ENCODE measurements at regions not wholly inside any gene's neighbourhood (a gene's known extent, or its start where the extent isn't known, plus 50 kb on each side); places are given as distances from the start of the nearest gene placed in this dataset.

DNA sequence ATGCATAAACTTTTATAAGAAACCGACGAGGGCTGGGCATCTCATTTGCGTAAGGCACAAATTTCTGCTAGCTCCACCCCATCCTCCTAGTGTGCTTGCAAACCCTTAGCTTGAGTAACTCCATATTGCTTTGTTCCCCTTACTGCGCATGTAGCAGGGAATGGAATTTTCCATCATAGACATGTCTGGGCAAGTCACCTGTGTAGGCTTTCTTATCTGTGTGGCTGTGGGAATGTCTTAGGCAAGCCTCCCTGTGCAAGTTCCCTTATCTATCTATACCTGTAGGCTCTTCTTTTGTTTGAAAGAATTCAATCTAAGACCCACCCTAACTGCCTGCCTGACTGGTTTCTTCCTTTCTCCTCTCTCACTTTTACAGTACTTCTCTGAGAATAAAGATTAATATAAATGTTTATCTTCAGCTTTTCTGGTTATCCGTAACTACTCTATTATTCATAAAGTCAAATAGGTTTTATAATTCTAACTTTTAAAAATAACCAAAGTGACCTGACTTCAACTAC lies 217.6 kb upstream of the FIGN start:
- Histone ChIP-seq H3K27me3 (ENCODE audit: insufficient read depth) (no peaks in the 10 kb centered on the region), H3K4me2 (no peak overlapping the region), H3K27ac (ENCODE audit: low read depth in 2 of 2, low read length in 1 of 2) (no peak overlapping the region), H3K36me3 (replicated peaks in 1 of 2; ENCODE audit: control insufficient read depth in 1 of 2, insufficient read depth in 2 of 2, low read length in 1 of 2) (no peaks in the 10 kb centered on the region), H3K9me3 (no peaks in the 10 kb centered on the region), H4K20me1 (ENCODE audit: insufficient read depth) (no peaks in the 10 kb centered on the region), H3F3A (replicated peaks; ENCODE audit: insufficient read depth) (no peaks in the 10 kb centered on the region), H2AFZ (ENCODE audit: low read depth) (no peak overlapping the region), H3K4me1 (ENCODE audit: control insufficient read depth in 1 of 2, insufficient read depth in 2 of 2, low read depth in 1 of 2, low read length in 1 of 2) (no peaks in the 10 kb centered on the region), H3K79me2 (ENCODE audit: insufficient read depth) (no peaks in the 10 kb centered on the region), H3K4me3 (ENCODE audit: low read depth in 2 of 2, low read length in 1 of 2) (no peak overlapping the region), H3K9ac (no peak overlapping the region), H3K9me2 (no peaks in the 10 kb centered on the region)
- TF ChIP-seq FOXM1 (IDR thresholded peaks at IDR 0.05; ENCODE audit: low read depth) (no peak), GABPA (IDR thresholded peaks at IDR 0.05; ENCODE audit: low read depth) (no peak), NRF1 (IDR thresholded peaks at IDR 0.05; ENCODE audit: low read depth, low read length) (no peak), EZH2phosphoT487 (IDR thresholded peaks at IDR 0.05; ENCODE audit: borderline replicate concordance, low read depth) (no peak), TEAD4 (IDR thresholded peaks at IDR 0.05; ENCODE audit: borderline replicate concordance, insufficient read depth) (no peak), RFX5 (IDR thresholded peaks at IDR 0.05; ENCODE audit: low read length) (no peak), CHD2 (IDR thresholded peaks at IDR 0.05; ENCODE audit: low read length, partially characterized antibody) (no peak), RXRA (IDR thresholded peaks at IDR 0.05; ENCODE audit: borderline replicate concordance, low read depth) (no peak), YY1 (IDR thresholded peaks at IDR 0.05; ENCODE audit: low read depth) (no peak)
- TF ChIP-seq, protein P1, sequence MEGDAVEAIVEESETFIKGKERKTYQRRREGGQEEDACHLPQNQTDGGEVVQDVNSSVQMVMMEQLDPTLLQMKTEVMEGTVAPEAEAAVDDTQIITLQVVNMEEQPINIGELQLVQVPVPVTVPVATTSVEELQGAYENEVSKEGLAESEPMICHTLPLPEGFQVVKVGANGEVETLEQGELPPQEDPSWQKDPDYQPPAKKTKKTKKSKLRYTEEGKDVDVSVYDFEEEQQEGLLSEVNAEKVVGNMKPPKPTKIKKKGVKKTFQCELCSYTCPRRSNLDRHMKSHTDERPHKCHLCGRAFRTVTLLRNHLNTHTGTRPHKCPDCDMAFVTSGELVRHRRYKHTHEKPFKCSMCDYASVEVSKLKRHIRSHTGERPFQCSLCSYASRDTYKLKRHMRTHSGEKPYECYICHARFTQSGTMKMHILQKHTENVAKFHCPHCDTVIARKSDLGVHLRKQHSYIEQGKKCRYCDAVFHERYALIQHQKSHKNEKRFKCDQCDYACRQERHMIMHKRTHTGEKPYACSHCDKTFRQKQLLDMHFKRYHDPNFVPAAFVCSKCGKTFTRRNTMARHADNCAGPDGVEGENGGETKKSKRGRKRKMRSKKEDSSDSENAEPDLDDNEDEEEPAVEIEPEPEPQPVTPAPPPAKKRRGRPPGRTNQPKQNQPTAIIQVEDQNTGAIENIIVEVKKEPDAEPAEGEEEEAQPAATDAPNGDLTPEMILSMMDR (IDR thresholded peaks at IDR 0.05) = no peak
- TF ChIP-seq, protein P2, sequence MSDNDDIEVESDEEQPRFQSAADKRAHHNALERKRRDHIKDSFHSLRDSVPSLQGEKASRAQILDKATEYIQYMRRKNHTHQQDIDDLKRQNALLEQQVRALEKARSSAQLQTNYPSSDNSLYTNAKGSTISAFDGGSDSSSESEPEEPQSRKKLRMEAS (IDR thresholded peaks at IDR 0.05; ENCODE audit: low read depth) = no peak
- TF ChIP-seq, protein P3, sequence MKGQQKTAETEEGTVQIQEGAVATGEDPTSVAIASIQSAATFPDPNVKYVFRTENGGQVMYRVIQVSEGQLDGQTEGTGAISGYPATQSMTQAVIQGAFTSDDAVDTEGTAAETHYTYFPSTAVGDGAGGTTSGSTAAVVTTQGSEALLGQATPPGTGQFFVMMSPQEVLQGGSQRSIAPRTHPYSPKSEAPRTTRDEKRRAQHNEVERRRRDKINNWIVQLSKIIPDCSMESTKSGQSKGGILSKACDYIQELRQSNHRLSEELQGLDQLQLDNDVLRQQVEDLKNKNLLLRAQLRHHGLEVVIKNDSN (IDR thresholded peaks at IDR 0.05; ENCODE audit: borderline replicate concordance, low read depth) = no peak
- TF ChIP-seq, protein P4, sequence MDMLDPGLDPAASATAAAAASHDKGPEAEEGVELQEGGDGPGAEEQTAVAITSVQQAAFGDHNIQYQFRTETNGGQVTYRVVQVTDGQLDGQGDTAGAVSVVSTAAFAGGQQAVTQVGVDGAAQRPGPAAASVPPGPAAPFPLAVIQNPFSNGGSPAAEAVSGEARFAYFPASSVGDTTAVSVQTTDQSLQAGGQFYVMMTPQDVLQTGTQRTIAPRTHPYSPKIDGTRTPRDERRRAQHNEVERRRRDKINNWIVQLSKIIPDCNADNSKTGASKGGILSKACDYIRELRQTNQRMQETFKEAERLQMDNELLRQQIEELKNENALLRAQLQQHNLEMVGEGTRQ (IDR thresholded peaks at IDR 0.05; ENCODE audit: borderline replicate concordance, low read depth, low read length) = no peak
- TF ChIP-seq, protein P5, sequence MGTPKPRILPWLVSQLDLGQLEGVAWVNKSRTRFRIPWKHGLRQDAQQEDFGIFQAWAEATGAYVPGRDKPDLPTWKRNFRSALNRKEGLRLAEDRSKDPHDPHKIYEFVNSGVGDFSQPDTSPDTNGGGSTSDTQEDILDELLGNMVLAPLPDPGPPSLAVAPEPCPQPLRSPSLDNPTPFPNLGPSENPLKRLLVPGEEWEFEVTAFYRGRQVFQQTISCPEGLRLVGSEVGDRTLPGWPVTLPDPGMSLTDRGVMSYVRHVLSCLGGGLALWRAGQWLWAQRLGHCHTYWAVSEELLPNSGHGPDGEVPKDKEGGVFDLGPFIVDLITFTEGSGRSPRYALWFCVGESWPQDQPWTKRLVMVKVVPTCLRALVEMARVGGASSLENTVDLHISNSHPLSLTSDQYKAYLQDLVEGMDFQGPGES (IDR thresholded peaks at IDR 0.05; ENCODE audit: low read depth, low read length) = no peak
- CTCF ChIA-PET = no interaction called here
- POLR2A ChIA-PET = no interaction called here
- WGBS (ENCODE audit: low lambda C conversion rate) = 80% methylated on average over 5 of the region's 5 CpGs
- no peak for DNase-seq

Data from SK-N-SH (cell line).